Testis (tissue), 2 donors: ENCODE measurements at regions not wholly inside any gene's neighbourhood (a gene's known extent, or its start where the extent isn't known, plus 50 kb on each side); places are given as distances from the start of the nearest gene placed in this dataset.
A peak's percentile ranks its signal among the peaks of the same experiment; 100 is the strongest.
"Not testable (repeated sequence)": the region's sequence is repeated elsewhere in the genome, so short reads cannot be mapped to it uniquely, and the experiment has no call there.

Experiments used
- DNase-seq: peaks from one replicate; pipeline ENCODE4 v3.0.0-alpha.2; 2019
- H3K27ac ChIP-seq, 2 donors: fragments of 200-600 bp; sonication (generic); one replicate each; pipeline ENCODE4 v1.5.1; 2019
- H3K27me3 ChIP-seq: fragments of 200-600 bp; sonication (generic); one replicate; pipeline ENCODE4 v1.5.1; 2019
- H3K36me3 ChIP-seq: fragments of 200-600 bp; sonication (generic); one replicate; pipeline ENCODE4 v1.5.1; 2017; ENCODE audit warnings: low read depth; ENCODE audit errors: missing control alignments
- H3K4me1 ChIP-seq: fragments of 200-600 bp; sonication (generic); one replicate; pipeline ENCODE4 v1.5.1; 2019
- H3K4me3 ChIP-seq, 2 donors: fragments of 200-600 bp; sonication (generic); one replicate each; pipeline ENCODE4 v1.5.1; 2017 to 2019
- H3K9me3 ChIP-seq: fragments of 200-600 bp; sonication (generic); one replicate; pipeline ENCODE4 v1.5.1; 2017
- POLR2A ChIP-seq: fragments of 450-650 bp; IDR thresholded peaks from one replicate; pipeline ENCODE4 v1.6.1; 2017; ENCODE audit warnings: antibody characterized with exemption, mild to moderate bottlenecking, moderate library complexity
- WGBS, 2 donors: methylation state at CpG; one replicate each; pipeline ENCODE4 v1.1.5; 2018; 5-methylcytosine and 5-hydroxymethylcytosine counted together
- intact Hi-C: fragments of 100-400 bp; cut with DNase I; formaldehyde crosslinking; loops from one replicate; pipeline ENCODE4 v1.15.1; 2023; ENCODE audit warnings: low total_unique reads
- TF ChIP-seq, protein P1 (sequence below), 3 experiments: fragments of 450-650 bp in 2 of 3; fragments of 200-600 bp in 1 of 3; sonication (generic) in 1 of 3; IDR thresholded peaks; one replicate each; pipeline ENCODE4 v1.5.1; 2016 to 2019; ENCODE audit warnings: antibody characterized with exemption in 3 of 3, mild to moderate bottlenecking in 2 of 3, moderate library complexity in 1 of 3

DNA sequence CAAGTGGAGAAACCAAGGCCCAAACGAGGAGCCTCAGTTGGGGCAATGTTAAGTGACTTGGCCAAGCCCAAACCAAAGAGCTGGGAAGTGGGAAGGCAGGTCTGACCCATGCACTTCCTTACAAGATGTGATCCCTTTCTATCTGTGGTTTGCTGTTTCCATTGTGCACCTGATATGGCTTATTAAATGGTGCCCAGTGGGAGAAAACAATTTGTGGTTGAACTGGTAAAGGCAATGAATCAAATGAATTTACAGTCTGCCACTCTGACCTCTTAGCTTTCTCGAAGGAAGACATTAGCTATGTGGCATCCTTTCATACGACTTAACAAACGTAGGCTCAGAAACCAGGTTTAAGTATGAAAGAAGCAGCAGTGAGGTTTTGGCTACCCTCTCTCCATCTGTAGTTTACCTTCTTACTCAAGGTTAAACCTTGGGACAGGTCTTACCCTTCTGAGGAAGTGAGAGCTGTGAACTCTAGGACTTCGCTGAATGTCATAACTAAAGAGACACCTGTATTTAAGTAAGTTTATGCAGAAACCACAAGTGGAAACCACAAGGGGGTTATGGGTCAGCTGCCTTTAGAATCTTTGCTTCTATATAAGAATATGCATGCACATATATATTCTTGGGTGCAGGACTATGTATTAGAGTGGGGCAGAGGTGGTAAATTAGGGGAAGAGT lies 100.5 kb upstream of the SPATA31D4 start:
- Histone ChIP-seq H3K27ac (no peak overlapping the region), H3K4me3 (no peak overlapping the region), H3K4me1 (peaks cover 4% of the 10 kb centered on the region), H3K36me3 (no peaks in the 10 kb centered on the region), H3K27me3 (no peaks in the 10 kb centered on the region), H3K9me3 (no peaks in the 10 kb centered on the region)
- TF ChIP-seq, protein P1, sequence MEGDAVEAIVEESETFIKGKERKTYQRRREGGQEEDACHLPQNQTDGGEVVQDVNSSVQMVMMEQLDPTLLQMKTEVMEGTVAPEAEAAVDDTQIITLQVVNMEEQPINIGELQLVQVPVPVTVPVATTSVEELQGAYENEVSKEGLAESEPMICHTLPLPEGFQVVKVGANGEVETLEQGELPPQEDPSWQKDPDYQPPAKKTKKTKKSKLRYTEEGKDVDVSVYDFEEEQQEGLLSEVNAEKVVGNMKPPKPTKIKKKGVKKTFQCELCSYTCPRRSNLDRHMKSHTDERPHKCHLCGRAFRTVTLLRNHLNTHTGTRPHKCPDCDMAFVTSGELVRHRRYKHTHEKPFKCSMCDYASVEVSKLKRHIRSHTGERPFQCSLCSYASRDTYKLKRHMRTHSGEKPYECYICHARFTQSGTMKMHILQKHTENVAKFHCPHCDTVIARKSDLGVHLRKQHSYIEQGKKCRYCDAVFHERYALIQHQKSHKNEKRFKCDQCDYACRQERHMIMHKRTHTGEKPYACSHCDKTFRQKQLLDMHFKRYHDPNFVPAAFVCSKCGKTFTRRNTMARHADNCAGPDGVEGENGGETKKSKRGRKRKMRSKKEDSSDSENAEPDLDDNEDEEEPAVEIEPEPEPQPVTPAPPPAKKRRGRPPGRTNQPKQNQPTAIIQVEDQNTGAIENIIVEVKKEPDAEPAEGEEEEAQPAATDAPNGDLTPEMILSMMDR (IDR thresholded peaks at IDR 0.05): no peak
- no peak for TF ChIP-seq POLR2A
- 82 to 85% methylated on average over 5 of the region's 5 CpGs for WGBS, 2 donors
- intact Hi-C loops: no loop called here
- no peak for DNase-seq

DNA sequence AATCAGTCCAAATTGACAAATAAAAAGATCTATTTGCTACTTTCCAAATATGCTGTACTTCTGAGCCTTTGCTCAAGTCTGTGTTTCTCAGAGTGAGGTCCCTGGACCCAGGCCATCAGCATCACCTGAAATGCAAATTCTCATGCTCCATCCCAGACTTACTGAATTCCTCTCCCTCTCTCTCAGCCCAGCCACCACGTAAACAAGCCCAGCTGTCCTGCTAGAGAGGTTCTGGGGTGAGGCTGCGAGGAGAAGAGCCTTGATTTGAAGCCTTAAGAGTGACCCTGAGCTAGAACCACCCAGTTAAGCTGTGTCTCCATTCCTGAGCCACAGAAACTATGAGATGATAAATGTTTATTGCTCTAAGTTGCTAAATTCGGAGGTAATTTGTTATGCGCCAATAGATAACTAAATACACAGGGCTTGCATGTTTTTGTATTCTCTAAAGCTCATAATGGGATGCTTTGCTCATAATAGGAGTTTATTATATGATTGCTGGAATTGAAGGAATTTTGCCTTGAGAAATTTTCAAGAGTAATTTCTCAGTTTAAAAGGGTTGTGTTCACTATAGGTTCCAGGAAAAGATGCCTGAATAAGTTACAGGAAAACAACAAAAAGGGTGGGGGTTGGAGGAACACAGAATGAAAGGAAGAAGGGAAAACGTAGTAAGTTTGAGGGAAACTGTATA lies 98.9 kb upstream of the SPATA31D4 start:
- Histone ChIP-seq H3K4me3 (no peak overlapping the region), H3K27me3 (no peaks in the 10 kb centered on the region), H3K27ac (peak overlapping the region; percentile 32 to 33), H3K9me3 (no peaks in the 10 kb centered on the region), H3K4me1 (peaks cover 4% of the 10 kb centered on the region), H3K36me3 (no peaks in the 10 kb centered on the region)
- intact Hi-C loops: no loop called here
- DNase-seq: peak; percentile 52
- WGBS, 2 donors: 45 to 62% methylated on average over 5 of the region's 5 CpGs
- no peak for TF ChIP-seq POLR2A
- TF ChIP-seq, protein P1 (IDR thresholded peaks at IDR 0.05): no peak

DNA sequence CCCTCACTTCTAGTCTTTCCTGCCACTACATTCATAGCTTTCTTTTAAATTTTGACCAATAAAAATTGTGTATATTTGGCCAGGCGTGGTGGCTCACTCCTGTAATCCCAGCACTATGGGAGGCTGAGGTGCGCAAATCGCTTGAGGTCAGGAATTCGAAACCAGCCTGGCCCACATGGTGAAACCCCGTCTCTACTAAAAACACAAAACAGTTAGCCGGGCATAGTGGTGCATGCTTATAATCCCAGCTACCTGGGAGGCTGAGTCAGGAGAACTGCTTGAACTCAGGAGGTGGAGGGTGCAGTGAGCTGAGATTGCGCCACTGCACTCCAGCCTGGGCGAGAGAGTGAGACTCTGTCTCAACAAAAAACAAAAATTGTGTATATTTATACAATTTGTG lies 97.8 kb upstream of the SPATA31D4 start:
- H3K27me3 ChIP-seq, H3K36me3 ChIP-seq, H3K4me3 ChIP-seq, intact Hi-C loops, H3K4me1 ChIP-seq, DNase-seq, H3K27ac ChIP-seq, H3K9me3 ChIP-seq: not testable (repeated sequence)
- WGBS, 2 donors: 94 to 97% methylated on average over 8 of the region's 8 CpGs

DNA sequence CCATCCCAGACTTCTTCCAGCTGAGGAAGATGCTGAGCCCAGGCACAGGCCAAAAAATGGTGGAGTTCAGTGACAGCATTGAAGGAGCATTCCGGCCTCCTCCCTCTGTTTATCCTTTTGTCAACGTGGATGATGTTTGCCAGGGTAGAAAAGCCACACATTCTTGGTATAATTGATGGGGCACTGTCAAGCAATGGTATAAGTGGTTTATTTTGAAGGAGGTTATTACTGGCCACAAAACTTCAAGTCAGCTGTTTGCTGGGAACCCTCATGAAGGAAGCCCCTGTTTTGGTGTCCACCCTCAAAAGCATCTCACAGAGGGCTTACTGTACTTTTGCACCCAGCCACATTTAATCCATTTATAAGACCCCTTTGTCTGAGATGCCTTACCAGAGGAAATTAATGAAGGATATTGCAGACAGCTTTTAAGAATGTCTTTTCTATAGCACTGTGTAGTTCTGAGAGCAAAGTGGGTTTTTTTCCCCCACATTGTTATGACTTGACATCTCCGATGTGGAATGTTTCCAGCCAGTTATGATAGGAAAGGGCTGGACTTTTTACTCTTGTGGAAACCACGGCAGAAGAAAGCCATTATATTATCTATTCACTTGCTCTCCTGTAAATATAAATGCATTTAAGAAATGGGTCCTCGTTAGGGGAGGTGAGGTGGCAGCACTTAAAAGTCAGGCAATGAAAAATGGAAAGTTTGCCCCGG lies 95.5 kb upstream of the SPATA31D4 start:
- intact Hi-C loops: no loop called here
- Histone ChIP-seq H3K27ac (no peak overlapping the region), H3K36me3 (no peaks in the 10 kb centered on the region), H3K27me3 (no peaks in the 10 kb centered on the region), H3K9me3 (no peaks in the 10 kb centered on the region), H3K4me3 (no peak overlapping the region), H3K4me1 (peaks cover 4% of the 10 kb centered on the region)
- WGBS, 2 donors: 84 to 87% methylated on average over 6 of the region's 6 CpGs
- no peak for TF ChIP-seq POLR2A
- TF ChIP-seq, protein P1 (IDR thresholded peaks at IDR 0.05): no peak
- DNase-seq: no peak

DNA sequence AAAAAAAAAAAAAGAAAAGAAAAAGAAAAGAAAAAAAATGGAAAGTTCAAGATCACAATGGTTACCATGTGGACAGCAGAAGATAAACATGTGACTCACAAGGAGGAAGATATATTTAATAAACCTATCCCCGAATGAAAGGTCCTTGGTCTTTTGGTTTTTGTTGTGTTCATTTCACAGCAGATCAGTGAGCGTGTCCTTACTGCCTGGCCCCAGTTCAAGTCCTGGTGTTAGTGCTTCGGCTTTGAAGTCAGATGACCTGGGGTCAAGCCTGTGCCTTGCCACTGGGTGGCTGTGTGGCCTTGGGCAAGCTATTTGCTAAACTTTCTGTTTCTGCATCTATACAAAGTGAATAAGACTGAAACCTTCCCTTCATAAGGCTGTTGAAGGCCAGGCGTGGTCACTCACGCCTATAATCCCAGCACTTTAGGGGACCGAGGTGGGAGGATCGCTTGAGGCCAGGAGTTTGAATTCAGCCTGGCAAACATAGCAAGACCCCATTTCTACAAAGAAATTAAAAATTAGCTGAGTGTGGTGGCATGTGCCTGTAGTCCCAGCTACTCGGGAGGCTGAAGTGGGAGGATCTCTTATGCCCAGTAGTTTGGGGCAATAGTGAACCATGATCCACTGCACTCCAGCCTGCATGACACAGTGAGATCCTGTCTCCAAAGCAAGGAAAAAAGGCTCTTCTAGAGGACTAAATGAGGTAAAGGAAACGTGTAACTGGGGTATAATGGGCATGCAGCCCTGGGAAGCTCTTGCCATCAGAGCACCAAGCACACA lies 94.5 kb upstream of the SPATA31D4 start:
- H3K27ac ChIP-seq: no peak overlapping the region
- TF ChIP-seq, protein P1 (IDR thresholded peaks at IDR 0.05): no peak
- TF ChIP-seq POLR2A: no peak
- H3K36me3 ChIP-seq: no peaks in the 10 kb centered on the region
- 84 to 86% methylated on average over 9 of the region's 9 CpGs for WGBS, 2 donors
- intact Hi-C loops: no loop called here
- no peaks in the 10 kb centered on the region for H3K27me3 ChIP-seq
- DNase-seq: no peak
- peaks cover 4% of the 10 kb centered on the region for H3K4me1 ChIP-seq
- no peak overlapping the region for H3K4me3 ChIP-seq
- H3K9me3 ChIP-seq: no peaks in the 10 kb centered on the region
